ENCODE measurements at regions not wholly inside any gene's neighbourhood (a gene's known extent, or its start where the extent isn't known, plus 50 kb on each side); places are given as distances from the start of the nearest gene placed in this dataset.

- TF ChIP-seq CTCF (conservative IDR thresholded peaks at IDR 0.05; ENCODE audit: control insufficient read depth, insufficient read depth, low read depth, low read length): no peak
- no peak for DNase-seq (ENCODE audit: low read depth)
These were observed 204.5 kb downstream of the TTLL7 start for GRCh38 chr1:83794384-83794783.

GRCh38 chr1:83791821-83792437 is 207.0 kb downstream of the TTLL7 start:
- peak; percentile 71 for DNase-seq (ENCODE audit: low read depth)
- no peak overlapping the region for H3K4me3 ChIP-seq (ENCODE audit: control insufficient read depth, low read depth, low read length)
- TF ChIP-seq CTCF (conservative IDR thresholded peaks at IDR 0.05; ENCODE audit: control insufficient read depth, insufficient read depth, low read depth, low read length): no peak

More at GRCh38 chr1:83794384-83794783, 204.5 kb downstream of the TTLL7 start:
- no peak overlapping the region for H3K4me3 ChIP-seq (ENCODE audit: control insufficient read depth, low read depth, low read length)

GRCh38 chr1:83790446-83790845 is 208.5 kb downstream of the TTLL7 start:
- no peak overlapping the region for H3K4me3 ChIP-seq (ENCODE audit: control insufficient read depth, low read depth, low read length)
- TF ChIP-seq CTCF (conservative IDR thresholded peaks at IDR 0.05; ENCODE audit: control insufficient read depth, insufficient read depth, low read depth, low read length): no peak
- DNase-seq (ENCODE audit: low read depth): no peak

GRCh38 chr1:83787246-83787998 is 211.5 kb downstream of the TTLL7 start:
- DNase-seq (ENCODE audit: low read depth): no peak
- no peak for TF ChIP-seq CTCF (conservative IDR thresholded peaks at IDR 0.05; ENCODE audit: control insufficient read depth, insufficient read depth, low read depth, low read length)
- H3K4me3 ChIP-seq (ENCODE audit: control insufficient read depth, low read depth, low read length): no peak overlapping the region

- no peak for DNase-seq (ENCODE audit: low read depth)
- TF ChIP-seq CTCF (conservative IDR thresholded peaks at IDR 0.05; ENCODE audit: control insufficient read depth, insufficient read depth, low read depth, low read length): no peak
- H3K4me3 ChIP-seq (ENCODE audit: control insufficient read depth, low read depth, low read length): no peak overlapping the region
These were observed 217.3 kb downstream of the TTLL7 start for GRCh38 chr1:83781667-83782066.

GRCh38 chr1:83779565-83779964 is 219.4 kb downstream of the TTLL7 start:
- no peak for TF ChIP-seq CTCF (conservative IDR thresholded peaks at IDR 0.05; ENCODE audit: control insufficient read depth, insufficient read depth, low read depth, low read length)
- DNase-seq (ENCODE audit: low read depth): no peak
- no peak overlapping the region for H3K4me3 ChIP-seq (ENCODE audit: control insufficient read depth, low read depth, low read length)
